Putamen (tissue), 1 donor: ENCODE measurements at regions not wholly inside any gene's neighbourhood (a gene's known extent, or its start where the extent isn't known, plus 50 kb on each side); places are given as distances from the start of the nearest gene placed in this dataset.

Experiments used
- DNase-seq: peaks from one replicate; pipeline ENCODE4 v3.0.0-alpha.2; 2016; ENCODE audit warnings: low spot score

DNA sequence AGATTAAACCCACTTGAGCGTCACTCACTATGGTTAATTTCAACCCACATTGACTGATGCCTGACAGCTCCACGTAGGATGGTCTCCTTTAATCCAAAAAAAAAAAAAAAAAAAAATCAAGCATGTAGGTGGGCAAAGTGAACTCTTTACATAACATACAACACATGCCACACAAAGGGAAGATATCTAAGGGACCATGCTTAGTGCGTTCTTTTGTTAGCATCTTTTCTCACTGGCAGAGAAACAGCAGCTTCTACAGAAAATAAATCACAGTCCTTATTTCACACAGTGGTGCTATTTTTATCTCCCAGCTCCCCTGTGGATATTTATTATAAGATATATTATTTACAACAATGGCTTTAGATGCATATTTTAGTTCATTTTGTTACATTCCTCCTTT, 652.0 kb upstream of the CELF2 start:
- DNase-seq, result peak; percentile 62

DNA sequence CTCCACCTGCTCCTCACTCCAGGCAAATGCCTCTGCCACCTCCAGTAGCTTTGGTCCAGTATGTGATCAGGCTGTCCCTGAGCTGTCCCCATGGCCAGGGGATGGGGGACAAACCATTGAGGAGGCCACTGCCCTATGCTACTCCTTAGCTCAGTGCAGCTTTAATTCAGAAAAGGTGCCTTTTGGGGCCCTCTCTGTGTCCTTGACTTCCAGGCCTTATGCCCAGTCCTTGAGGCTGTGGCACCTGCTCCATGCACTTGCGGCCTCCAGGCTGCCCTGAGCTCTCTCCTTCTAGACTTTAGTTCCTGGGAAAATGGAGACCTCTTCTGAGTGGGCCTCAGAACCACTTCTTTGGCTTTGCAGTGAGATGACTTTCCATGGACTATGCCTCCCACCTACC, 650.8 kb upstream of the CELF2 start:
- no peak for DNase-seq

DNA sequence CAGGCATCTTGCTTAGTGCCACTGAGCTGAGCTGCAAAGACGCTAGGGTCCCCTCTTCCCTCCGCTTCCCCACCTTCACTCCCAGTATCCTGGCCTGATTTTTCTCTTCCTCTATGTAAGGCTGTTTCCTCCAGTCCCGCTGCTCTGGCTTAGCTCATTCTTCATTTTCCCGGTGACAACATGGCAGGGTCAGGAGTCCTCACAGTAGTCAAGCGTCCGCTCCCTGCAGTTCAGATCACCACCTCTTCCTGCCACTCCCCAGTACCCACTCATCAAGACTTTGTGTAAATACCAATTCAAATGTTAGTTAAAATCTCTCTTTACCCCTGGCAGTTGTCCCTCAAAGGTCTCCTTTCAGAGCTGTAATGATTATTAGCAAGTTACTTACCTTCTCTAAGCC, 650.4 kb upstream of the CELF2 start:
- DNase-seq, result no peak

DNA sequence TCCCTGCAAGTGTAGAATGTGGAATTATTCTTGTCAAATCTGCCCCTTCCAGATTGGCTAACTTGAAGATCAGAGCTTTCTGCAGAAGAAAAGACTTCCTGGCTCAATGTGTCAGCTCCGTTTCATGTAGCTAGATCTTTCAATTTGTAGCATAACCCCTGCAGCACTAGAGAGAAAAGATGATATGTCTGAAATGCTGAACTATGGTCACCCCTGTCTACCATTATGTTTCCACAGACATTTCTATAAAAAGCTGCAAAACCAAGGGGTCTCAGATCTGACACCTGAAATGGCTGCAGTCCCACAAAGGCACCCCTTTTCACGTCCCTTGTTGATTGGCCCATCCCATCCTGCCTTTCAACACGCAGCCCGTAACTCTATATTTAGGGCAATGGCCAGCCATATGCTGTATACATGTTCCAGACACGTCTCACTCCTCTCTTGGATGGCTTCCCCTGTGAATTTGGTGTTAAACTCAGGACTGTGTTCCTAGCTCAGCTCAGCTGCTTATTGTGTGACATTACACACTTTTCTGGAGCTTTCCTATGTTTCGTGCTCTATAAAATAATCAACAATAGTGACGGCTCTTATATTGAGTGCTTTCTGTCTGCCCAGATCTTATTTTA, 648.6 kb upstream of the CELF2 start:
- DNase-seq, result no peak

DNA sequence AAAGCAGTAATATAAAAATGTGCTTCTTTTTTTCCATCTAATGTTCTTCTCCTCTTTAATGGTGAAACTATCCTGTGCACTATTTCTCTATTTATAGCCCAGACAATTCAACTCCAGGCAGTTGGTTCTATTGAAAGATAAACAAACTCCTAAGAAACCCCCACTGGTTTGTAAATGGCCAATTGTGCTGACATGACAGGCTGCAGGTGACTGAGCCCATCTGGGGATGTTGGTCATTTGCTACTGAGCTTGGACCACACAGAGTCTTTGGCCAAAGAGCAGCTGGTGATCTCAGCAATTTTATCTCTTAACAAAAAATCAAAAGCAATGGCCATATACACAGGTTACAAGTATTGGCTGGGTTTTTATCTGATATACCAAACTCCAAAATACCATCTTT, 631.8 kb upstream of the CELF2 start:
- DNase-seq, result no peak

DNA sequence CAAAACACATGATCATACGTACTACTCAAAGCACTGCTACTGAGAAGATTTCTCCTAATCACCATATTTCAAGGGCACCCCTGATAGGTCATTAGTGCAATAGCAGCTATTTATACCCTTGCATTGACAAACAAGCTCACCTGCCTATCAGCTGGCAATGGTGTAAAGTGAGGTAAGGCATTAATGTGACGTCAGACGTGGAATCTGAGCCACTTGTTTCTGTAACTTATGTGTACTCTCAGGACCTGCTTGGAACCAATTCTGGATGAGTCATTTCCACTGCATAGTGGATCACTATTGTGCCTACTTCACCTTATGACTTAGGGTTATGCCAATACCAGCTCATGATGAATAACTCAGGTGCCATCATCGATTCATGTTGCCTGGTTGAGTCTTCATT, 628.5 kb upstream of the CELF2 start:
- no peak for DNase-seq

DNA sequence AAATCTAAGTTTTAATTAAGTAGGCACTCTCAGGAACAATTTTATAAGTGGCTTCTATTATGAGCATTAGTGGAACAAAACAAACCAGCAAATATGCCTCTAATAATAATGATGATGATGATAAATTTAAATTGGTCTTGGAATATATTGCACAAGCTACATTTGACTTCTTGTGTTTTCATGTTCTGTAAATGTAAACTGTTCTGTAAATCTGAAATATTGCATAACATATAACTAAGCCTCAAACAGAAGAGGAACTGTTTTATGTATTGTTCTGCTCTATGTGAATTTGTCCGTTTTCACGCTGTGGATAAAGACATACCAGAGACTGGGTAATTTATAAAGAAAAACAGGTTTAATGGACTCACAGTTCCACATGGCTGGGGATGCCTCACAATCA, 625.2 kb upstream of the CELF2 start:
- no peak for DNase-seq

DNA sequence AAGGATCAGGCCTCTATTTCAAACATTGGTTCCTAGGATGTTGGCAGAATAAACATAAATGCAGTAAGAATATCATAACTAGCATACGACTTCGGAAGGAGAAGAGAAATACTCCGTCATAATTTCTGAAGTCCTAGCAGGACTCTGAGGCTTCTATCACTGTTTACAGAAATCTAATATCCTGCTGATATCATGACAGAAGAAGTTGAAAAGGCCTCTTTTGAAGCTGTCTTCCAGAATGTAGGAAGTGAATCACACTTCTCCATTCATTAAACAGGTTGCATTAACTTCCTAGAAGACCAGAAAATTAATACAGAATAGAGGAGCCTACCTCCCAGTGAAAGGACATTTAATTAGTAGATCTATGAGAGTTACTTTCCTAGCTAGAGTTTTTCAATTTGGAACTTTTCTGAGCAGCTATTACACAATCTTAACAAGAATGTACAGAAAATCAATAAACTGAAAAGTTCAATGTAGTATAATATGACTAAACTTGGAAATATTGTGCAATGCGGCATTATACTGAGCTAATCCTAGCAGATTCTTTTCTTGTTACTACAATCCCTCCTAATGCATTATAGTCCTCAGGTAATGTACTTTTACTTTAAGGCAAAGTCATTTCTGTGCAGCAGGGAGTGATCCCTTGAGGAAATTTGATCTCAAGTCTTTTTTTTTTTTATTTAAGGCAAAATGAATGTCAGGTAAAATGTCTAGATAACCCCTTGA, 622.6 kb upstream of the CELF2 start:
- DNase-seq, result peak; percentile 37

DNA sequence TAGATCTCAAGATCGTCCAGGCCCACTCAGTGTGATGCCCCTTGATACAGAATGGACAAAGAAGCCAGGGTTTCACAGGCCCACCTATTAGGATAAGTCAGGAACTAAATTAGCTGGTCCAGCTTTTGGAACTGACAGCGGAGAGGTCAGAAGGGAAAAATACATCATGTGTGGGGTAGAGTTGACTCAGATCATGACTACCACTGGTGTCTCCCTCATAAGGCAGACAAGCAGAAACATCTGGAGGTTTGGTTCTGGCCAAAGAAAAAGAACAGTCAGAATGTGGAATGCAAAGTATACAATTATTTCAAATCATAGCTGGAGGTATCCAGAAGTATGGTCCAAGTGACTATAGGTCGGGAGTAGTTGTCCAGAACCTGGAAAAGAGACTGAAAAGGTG, 621.1 kb upstream of the CELF2 start:
- DNase-seq, result no peak

DNA sequence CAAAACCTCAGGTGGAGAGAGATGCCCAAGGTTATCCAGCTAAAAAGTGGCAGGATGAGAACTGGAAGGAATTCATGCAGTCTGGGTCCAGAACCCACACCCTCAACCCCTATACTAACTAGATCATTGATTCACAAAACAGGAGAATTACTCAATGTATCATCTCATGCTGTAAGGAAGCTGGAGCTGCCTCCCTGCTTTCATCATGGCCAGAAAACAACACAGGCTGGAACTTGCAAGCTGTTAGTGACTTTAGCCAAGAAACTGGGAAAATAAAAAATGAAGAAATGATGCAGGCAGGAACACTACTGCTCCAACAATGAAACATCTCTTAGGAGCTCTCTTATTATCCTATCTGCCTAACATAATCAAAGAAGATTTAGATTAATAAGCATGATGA, 619.8 kb upstream of the CELF2 start:
- no peak for DNase-seq

DNA sequence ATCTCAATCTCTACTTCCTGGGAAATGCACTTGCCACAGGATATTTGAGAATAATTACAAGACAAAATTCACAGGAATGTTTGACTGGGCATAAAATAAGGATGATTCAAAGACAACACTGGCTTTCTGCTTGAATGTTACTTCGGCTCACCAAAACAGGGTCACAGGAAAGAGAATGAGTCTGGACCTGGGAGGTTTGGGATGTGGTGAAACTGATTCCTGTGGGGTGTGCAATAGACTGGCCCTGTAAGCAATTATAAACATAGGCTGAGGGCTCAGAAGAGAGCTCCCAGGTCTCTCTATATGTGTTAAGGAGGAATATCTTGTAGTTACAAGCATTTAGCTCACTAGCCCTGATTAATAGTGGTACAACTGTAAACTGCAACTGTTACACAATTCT, 613.9 kb upstream of the CELF2 start:
- DNase-seq, result no peak

DNA sequence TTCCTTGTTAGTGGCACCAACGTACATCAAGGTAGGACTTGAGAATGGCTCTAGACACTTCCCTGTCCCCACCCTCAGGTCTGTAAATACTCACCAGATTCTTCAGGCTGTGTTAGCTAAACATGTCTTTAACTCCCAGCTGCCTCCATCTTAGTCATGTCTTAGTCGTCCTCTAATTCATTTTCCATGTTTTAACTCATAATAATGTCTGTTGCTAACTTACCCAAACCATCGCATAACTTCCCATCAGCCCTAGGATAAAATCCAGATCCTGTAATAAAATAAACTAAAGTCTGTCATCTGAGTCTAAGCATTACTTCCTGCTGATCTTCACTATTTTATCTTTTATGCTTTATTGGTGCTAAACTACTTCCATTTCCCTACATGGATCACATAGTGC, 600.0 kb upstream of the CELF2 start:
- no peak for DNase-seq

DNA sequence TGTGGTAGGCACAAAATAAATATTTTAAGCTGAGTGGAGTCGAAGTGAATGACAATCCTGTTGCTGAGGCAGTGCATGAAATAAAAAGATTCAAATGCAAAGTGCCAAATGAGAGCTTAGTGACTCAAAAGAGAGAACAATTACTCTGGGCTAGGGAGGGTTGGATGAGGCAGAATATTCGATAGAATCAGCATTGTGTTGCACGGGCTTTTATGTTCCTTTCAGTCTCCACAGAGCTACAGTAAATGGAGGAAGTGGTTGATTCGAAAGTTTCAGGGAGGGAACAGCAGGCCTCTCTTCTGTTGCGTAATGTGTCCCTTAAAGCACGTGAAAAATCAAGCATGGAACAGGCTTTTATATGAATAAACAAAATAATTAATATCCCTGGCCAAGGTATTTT, 599.3 kb upstream of the CELF2 start:
- DNase-seq, result no peak

DNA sequence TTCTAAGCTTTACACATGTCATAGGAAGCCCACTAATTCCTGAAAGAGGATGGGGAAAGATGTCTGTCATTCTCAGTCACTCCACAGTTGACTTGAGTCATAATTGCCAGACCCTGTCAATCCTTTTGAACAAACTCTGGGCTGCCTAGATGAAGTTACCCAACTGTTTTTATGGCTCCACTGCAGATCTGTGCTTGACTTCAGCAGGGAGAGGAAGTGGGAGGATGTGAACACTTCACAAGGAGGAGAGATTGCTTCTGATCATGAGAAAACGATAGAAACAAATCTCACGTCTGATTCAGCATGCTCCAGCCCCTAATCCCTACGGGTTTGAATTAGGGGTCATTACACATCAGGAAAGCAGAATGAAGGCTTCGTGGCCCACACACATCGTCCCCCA, 596.6 kb upstream of the CELF2 start:
- peak; percentile 50 for DNase-seq

DNA sequence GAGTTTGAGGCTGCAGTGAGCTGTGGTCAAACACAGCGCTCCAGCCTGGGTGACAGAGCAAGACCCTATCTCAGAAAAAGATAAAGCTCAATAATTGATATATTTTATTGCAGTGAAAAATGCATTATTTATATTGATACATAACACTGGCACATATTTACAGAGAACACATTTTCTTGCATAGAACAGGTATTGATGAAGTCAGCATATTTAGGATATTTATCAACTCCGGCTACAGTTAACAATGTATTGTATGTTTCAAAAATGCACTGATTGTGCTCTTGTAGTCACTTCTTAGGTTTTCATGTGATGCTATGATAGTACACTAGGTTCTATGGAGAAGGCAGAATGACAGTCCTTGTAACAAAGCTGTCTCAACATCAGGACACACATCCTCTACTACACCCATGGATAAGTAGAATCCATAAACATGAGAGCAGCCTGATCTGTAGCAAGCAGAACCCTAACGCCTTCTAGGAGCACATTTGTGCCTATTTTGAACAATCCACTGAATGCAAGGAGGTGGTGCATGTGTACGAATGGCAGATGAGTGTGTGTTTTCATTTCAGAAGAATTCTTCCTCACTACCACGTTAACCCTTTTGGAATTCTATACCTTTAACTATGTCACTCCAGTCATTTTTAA, 586.1 kb upstream of the CELF2 start:
- DNase-seq, result no peak

DNA sequence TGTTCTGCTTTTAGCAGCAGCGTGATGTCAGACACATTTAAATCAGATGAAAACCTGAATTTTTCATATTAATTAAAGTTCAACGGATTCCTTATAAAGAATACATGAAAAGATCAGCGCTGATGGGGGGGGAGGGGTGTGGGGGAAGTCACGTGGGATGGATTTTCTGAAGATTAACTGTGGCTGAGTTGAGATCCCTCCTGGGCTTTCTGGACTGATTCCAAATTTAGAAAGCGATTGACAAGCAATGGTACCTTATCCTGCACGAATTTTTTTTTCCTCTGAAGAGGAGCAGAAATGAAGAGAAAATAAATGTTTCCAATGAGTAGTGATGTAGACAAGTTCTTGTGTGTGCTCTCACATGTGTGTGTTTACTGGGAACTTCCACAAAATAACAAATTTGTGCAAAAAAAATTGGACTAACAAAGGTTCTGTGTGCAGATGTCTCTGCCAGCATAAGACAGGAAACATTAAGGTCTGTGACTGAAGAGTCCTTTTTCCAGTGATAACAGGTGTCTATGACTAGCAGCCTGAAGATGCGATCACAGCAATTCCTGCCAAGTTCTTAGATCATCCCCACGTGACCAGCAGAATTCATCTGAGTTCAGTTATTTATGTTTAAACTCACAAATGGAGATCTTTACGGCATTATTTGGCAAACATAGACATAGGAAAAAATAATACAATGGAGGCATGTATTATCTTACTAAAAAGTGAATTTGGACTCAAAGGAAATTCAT, 585.2 kb upstream of the CELF2 start:
- peak; percentile 26 for DNase-seq

DNA sequence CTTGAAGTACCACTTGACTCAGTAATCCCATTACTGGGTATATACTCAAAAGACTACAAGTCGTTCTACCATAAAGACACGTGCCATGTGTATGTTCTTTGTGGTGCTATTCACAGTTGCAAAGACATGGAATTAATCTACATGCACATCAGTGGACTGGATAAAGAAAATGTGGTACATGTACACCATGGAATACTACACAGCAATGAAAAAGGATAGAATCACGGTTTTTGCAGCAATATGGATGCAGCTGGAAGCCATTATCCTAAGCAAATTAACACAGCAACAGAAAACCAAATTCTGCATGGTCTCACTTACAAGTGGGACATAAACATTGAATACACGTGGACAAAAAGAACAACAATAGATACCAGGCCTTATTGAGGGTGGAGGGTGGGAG, 583.4 kb upstream of the CELF2 start:
- DNase-seq, result no peak

DNA sequence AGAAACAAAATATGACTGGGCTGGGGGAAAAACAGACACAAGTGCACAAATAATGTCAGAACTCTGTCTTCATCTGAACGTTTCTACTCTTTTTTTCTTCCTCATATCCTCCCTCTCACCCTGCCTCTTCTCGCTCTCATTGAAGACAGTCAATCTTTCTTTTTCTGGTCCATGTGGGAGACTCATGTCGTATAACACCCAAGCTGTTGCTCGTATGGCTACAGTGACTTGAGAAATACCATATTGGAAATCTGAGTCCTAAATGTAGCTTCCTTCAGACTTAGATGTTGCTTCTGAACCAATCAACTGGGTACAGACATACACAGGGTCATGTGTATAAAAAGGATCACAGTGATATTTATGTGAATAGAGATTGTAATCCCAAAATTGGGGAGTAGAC, 579.8 kb upstream of the CELF2 start:
- DNase-seq, result no peak

DNA sequence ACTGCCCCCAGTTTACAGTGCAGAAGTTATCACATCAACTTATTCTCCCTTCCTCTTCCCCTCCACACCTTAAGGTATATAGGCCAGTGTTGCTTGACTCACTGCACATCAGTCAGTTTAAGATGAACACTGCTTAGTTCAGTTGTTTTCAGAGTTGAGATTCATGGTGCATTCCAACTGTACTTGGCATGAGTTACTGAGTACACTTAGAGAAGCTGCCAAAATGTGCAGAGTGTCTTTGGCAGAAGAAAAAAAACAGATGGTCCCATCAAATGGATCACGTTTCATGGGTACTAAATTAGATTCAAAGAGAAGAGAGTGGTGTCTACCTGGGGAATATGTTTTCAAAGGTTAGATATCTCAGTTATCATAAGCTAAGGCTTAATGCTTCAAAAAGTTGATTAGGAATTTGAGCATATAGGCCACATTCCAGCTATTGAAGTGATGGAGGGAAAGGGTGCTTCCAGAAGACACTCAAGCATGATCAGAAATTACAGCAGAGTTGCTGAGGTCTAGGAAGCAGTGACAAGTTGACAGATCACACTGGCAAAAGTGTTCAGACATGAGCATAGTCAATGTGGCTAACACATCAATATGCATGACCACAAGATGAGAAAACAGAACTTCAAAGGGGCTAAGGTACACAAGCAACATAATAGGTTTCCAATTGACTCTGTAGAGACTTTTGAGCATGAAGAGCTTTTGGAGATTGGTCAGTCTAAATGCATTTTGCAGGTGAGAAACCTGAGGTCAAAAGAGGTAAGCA, 579.2 kb upstream of the CELF2 start:
- no peak for DNase-seq

DNA sequence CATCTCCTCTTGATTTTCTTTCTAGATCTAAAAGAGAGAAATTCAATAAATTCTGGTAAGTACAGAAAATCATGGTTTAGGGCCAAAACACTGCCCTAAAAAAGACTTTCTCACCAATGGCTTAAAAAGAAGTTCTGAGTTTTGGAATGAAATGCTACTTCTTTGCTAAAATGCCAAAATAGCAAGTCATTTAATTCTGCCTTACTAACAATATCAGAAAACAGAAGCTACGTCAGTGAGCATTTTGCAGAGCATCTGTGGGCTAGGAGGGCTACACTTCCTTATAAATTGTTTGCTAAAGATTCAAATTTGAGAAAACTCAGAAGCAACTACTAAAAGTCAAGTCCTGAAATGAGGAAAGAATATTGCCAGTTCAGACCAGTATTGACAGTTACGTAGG, 560.8 kb upstream of the CELF2 start:
- DNase-seq, result no peak

DNA sequence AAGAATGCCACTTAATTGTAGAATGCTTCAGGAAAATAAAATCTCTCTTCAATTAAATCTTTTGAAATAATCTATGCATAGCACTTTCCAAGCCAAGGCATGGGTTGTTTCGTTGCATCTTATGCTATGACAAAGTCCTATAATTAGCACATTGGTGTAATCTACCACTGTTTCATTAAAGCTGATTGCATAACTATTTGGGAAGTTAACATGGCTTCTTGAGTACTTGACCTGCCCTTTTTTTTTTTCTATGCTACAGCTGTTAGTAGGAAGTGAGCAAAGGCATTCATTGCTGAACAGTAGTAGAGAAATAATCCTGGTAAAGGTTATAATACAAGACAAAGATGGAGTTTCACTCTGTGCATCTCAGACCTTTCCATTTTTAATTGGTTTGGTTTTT, 557.2 kb upstream of the CELF2 start:
- DNase-seq, result no peak
